ENCODE measurements at regions not wholly inside any gene's neighbourhood (a gene's known extent, or its start where the extent isn't known, plus 50 kb on each side); places are given as distances from the start of the nearest gene placed in this dataset.

DNA sequence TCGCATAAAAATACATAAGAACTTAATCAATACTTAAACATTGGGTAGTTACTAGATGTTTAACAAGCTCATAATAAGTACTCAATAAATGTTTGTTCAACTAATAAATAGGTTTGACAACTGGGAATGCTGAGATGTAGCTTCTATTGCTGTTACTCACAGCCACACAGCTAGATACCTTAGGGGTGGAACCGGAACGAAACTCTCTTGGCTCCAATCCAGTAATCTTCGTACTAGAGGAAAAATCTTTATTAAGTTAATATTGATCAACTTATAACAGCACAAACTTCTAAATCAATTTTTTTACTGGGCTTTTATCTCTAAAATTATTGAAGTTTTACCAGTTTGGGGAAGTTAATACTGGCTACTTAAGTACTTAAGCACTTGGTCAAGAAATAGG, 247.8 kb downstream of the PAX3 start:
- Histone ChIP-seq H3K9me3 (no peaks in the 10 kb centered on the region), H3K4me3 (ENCODE audit: low read depth in 1 of 2, low read length in 1 of 2) (no peak overlapping the region), H3K27ac (no peak overlapping the region), H3K36me3 (no peaks in the 10 kb centered on the region), H3K4me1 (ENCODE audit: control insufficient read depth in 1 of 2, insufficient read depth in 1 of 2, low read depth in 1 of 2, low read length in 1 of 2) (no peaks in the 10 kb centered on the region), H3K27me3 (peaks cover 46% of the 10 kb centered on the region)
- TF ChIP-seq, protein P1, sequence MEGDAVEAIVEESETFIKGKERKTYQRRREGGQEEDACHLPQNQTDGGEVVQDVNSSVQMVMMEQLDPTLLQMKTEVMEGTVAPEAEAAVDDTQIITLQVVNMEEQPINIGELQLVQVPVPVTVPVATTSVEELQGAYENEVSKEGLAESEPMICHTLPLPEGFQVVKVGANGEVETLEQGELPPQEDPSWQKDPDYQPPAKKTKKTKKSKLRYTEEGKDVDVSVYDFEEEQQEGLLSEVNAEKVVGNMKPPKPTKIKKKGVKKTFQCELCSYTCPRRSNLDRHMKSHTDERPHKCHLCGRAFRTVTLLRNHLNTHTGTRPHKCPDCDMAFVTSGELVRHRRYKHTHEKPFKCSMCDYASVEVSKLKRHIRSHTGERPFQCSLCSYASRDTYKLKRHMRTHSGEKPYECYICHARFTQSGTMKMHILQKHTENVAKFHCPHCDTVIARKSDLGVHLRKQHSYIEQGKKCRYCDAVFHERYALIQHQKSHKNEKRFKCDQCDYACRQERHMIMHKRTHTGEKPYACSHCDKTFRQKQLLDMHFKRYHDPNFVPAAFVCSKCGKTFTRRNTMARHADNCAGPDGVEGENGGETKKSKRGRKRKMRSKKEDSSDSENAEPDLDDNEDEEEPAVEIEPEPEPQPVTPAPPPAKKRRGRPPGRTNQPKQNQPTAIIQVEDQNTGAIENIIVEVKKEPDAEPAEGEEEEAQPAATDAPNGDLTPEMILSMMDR (IDR thresholded peaks at IDR 0.05): no peak

DNA sequence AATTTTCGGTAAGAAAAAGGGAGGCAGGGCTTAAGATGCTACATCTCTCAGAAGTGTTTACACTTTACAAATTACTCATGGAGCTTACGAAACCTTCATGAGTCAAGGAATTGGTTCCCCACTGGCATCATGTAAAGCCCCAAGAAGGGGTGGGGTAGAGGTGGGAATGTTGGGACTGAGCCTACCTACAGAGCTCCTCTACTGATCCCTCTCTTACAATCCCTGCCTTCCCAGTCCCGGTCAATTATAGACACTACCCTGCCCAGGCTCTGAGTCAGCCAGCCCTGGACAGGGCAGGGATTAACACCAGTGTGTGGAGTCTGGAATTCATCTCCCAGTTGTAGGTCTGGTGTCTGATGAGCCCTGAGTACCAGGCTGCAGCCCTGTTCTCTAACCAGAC, 248.9 kb downstream of the PAX3 start:
- Histone ChIP-seq H3K4me3 (ENCODE audit: low read depth in 1 of 2, low read length in 1 of 2) (no peak overlapping the region), H3K36me3 (no peaks in the 10 kb centered on the region), H3K4me1 (ENCODE audit: control insufficient read depth in 1 of 2, insufficient read depth in 1 of 2, low read depth in 1 of 2, low read length in 1 of 2) (no peaks in the 10 kb centered on the region), H3K27ac (no peak overlapping the region), H3K9me3 (no peaks in the 10 kb centered on the region), H3K27me3 (peaks cover 36% of the 10 kb centered on the region)
- TF ChIP-seq, protein P1 (IDR thresholded peaks at IDR 0.05): no peak

DNA sequence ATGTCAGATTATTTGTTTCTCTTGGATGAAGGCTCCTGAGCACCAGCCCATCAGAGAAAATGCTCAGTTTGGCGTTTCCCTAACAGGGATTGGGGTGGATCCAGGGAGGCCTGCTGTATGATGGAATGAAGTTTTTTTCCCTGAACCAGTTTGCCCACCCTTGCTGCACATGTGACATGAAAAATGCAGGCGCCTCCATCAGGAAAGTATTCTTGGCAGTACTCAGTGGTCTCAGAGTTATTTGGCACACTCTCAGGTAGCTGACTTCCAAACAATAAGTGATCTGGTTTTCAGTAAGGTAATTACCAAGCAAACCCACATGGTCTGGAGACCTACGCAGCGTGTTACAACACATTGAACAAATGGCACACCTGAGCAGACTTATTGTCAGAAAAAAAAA, 254.9 kb downstream of the PAX3 start:
- H3K4me3 ChIP-seq (ENCODE audit: low read depth in 1 of 2, low read length in 1 of 2): no peak overlapping the region
- no peaks in the 10 kb centered on the region for H3K9me3 ChIP-seq
- peaks cover 11% of the 10 kb centered on the region for H3K27me3 ChIP-seq
- H3K4me1 ChIP-seq (ENCODE audit: control insufficient read depth in 1 of 2, insufficient read depth in 1 of 2, low read depth in 1 of 2, low read length in 1 of 2): no peaks in the 10 kb centered on the region
- TF ChIP-seq, protein P1 (IDR thresholded peaks at IDR 0.05): no peak
- no peak overlapping the region for H3K27ac ChIP-seq
- H3K36me3 ChIP-seq: no peaks in the 10 kb centered on the region

DNA sequence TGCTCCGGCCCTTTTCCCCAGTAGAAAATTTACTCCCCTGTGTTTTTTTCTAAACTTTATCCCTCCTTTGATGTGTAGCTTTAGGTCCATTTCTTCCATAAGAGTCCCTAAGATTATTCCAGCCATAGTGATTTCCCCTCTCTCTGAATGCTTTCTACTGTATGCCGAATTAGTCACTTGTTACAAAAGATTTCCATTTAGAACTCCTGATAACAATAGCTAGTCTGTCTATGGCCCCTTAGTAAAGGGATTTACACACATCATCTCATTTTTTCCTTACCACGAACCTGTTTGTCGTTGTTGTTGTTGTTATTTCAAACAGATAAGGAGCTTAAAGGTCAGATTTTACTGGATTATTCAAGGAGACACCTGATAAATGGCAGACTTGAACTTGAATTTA, 256.1 kb downstream of the PAX3 start:
- H3K4me1 ChIP-seq (ENCODE audit: control insufficient read depth in 1 of 2, insufficient read depth in 1 of 2, low read depth in 1 of 2, low read length in 1 of 2): no peaks in the 10 kb centered on the region
- H3K27ac ChIP-seq: no peak overlapping the region
- no peaks in the 10 kb centered on the region for H3K36me3 ChIP-seq
- H3K4me3 ChIP-seq (ENCODE audit: low read depth in 1 of 2, low read length in 1 of 2): no peak overlapping the region
- TF ChIP-seq, protein P1 (IDR thresholded peaks at IDR 0.05): no peak
- H3K27me3 ChIP-seq: no peaks in the 10 kb centered on the region
- no peaks in the 10 kb centered on the region for H3K9me3 ChIP-seq

DNA sequence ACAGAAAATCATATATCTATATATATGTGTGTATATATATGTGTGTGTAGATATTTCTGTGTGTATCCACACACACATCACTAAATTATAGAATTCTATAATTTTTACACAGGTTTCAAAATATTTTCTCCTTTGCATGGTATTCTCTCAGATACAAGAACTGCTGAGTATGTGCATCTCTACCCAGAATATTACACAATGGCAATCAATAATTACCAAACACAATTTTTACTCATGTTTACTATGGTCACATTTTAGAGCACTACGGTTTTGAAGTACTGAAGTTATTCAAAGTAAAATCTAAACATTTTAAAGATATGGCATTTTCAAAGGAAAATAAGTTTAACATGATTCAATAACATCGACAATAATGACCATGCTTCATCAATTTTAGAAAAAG, 258.5 kb downstream of the PAX3 start:
- no peaks in the 10 kb centered on the region for H3K9me3 ChIP-seq
- H3K36me3 ChIP-seq: no peaks in the 10 kb centered on the region
- H3K4me3 ChIP-seq (ENCODE audit: low read depth in 1 of 2, low read length in 1 of 2): no peak overlapping the region
- H3K4me1 ChIP-seq (ENCODE audit: control insufficient read depth in 1 of 2, insufficient read depth in 1 of 2, low read depth in 1 of 2, low read length in 1 of 2): no peaks in the 10 kb centered on the region
- TF ChIP-seq, protein P1 (IDR thresholded peaks at IDR 0.05): no peak
- H3K27ac ChIP-seq: no peak overlapping the region
- H3K27me3 ChIP-seq: no peaks in the 10 kb centered on the region

DNA sequence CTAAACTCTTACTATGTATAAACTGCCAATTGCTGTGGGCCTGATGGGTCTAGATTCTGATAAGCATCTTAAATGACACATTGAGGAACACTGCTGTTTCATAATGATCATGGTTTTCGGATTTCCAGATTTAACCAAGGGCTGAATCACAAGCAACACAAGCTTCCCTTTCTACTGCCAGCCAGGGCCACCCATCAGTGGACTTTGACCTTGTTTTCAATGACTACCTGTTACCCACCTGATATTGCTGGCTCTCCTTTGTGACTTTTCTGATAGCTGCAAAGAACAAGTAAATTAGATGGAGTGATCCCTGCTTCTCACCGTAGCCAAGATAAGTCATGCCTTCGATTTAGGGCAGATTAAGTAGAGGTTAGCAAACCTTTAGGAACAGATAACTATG, 259.0 kb downstream of the PAX3 start:
- no peak overlapping the region for H3K4me3 ChIP-seq (ENCODE audit: low read depth in 1 of 2, low read length in 1 of 2)
- TF ChIP-seq, protein P1 (IDR thresholded peaks at IDR 0.05): no peak
- no peaks in the 10 kb centered on the region for H3K27me3 ChIP-seq
- H3K27ac ChIP-seq: no peak overlapping the region
- no peaks in the 10 kb centered on the region for H3K9me3 ChIP-seq
- H3K36me3 ChIP-seq: no peaks in the 10 kb centered on the region
- no peaks in the 10 kb centered on the region for H3K4me1 ChIP-seq (ENCODE audit: control insufficient read depth in 1 of 2, insufficient read depth in 1 of 2, low read depth in 1 of 2, low read length in 1 of 2)

Measured in neutrophil (primary cell).